ENCODE measurements at regions not wholly inside any gene's neighbourhood (a gene's known extent, or its start where the extent isn't known, plus 50 kb on each side); places are given as distances from the start of the nearest gene placed in this dataset.
"Not testable (repeated sequence)": the region's sequence is repeated elsewhere in the genome, so short reads cannot be mapped to it uniquely, and the experiment has no call there.

DNA sequence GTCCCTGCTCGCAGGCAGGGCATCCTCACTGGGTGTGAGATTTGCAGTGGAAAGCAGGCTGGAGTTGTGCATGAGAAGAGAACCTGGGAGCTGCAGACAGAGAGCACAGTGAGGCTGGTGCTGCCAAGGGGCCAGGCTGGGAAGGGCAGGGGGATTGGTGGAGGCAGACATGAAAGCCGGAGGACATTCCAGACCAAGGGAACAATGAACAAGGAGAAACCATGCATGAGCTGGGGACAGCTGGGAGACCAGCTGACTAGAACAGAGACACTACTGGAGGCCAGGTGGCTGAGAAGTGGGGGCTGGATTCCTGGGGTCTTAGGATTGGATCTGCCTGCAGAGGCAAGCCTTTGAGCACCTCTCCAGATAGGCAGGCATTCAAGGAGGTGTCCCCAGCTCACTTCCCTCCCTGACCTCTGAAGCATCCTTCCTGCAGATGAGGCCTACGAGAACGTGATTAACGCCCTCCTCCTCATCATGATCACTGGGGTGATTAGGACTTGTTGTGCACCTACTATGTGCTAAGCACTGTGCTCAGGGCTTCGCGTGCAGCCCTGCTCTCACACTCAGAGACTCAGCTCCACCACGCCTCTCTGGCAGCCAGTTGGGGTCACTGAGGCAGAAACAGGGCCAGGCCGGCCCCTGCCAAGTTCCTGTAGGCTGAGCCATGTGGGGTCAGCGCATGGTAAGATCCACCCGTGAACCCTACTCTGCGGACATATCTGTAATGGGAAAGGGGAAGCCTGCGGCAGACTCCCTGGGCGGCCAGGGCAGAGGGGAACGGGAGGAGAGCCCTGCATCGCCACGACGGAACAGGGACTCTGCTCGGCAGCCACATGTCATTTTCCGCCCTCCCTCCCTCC lies 74.8 kb upstream of the SLC66A3 start:
- H3K4me3 ChIP-seq: no peak overlapping the region
- DNase-seq: no peak
- no peaks in the 10 kb centered on the region for H3K9me3 ChIP-seq
- H3K27ac ChIP-seq: no peak overlapping the region
- no peaks in the 10 kb centered on the region for H3K36me3 ChIP-seq
- 83 to 91% methylated on average over 14 to 15 of the region's 20 CpGs for WGBS, 2 donors
- no peaks in the 10 kb centered on the region for H3K4me1 ChIP-seq
- intact Hi-C loops (cut with DNase I): no loop called here
- H3K27me3 ChIP-seq: peaks cover 0 to 9% (median 0%) of the 10 kb centered on the region in 4 donors
- TF ChIP-seq CTCF (IDR thresholded peaks at IDR 0.05) (no peak), POLR2A (IDR thresholded peaks at IDR 0.05) (no peak)

GRCh38 chr2:11082880-11083279 lies 72.4 kb upstream of the SLC66A3 start:
- Histone ChIP-seq H3K4me1 (peaks cover 0 to 3% (median 0%) of the 10 kb centered on the region in 3 donors), H3K36me3 (no peaks in the 10 kb centered on the region), H3K27ac (no peak overlapping the region), H3K27me3 (peaks cover 0 to 5% (median 0%) of the 10 kb centered on the region in 4 donors), H3K9me3 (no peaks in the 10 kb centered on the region), H3K4me3 (no peak overlapping the region)
- DNase-seq: no peak
- no peak for TF ChIP-seq CTCF (IDR thresholded peaks at IDR 0.05)
- TF ChIP-seq POLR2A (IDR thresholded peaks at IDR 0.05): no peak
- WGBS, 2 donors: 74 to 83% methylated on average over 6 of the region's 6 CpGs
- intact Hi-C loops (cut with DNase I): no loop called here

DNA sequence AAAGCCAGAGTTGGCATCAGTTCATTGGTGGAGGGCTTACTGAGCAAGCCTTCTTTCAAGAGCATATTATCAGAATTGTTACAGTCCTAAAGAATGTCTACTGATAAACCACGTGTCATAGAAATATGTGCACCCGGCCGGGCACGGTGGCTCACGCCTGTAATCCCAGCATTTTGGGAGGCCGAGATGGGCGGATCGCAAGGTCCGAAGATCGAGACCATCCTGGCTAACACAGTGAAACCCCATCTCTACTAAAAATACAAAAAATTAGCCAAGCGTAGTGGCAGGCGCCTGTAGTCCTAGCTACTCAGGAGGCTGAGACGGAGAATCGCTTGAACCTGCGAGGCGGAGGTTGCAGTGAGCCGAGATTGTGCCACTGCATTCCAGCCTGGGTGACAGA lies 66.4 kb upstream of the SLC66A3 start:
- H3K27me3 ChIP-seq; H3K4me3 ChIP-seq; H3K27ac ChIP-seq; intact Hi-C loops (cut with DNase I); H3K9me3 ChIP-seq; H3K36me3 ChIP-seq; DNase-seq; H3K4me1 ChIP-seq: not testable (repeated sequence)
- WGBS, 2 donors: 91 to 92% methylated on average over 16 to 17 of the region's 17 CpGs

DNA sequence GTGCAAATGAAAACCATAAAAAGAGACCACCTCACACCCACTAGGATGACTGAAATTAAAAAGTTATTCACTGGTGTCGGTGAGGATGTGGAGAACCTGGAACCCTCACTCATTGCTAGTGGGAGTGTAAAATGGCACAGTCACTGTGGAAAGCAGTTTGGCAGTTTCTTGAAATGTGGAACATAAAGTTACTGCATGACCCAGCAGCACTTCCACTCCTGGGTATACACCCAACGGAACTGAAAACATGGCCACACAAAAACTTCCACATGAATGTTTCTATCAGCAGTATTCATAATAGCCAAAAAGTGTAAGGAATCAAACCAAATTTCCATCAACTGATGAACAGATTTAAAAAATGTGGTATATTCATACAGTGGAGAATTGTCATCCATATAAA lies 65.1 kb upstream of the SLC66A3 start:
- Histone ChIP-seq H3K27ac (no peak overlapping the region), H3K27me3 (no peaks in the 10 kb centered on the region), H3K9me3 (no peaks in the 10 kb centered on the region), H3K4me1 (peaks cover 0 to 3% (median 0%) of the 10 kb centered on the region in 3 donors), H3K4me3 (no peak overlapping the region), H3K36me3 (no peaks in the 10 kb centered on the region)
- TF ChIP-seq CTCF (IDR thresholded peaks at IDR 0.05): no peak
- TF ChIP-seq POLR2A (IDR thresholded peaks at IDR 0.05): no peak
- 73 to 81% methylated on average over 2 of the region's 2 CpGs for WGBS, 2 donors
- no peak for DNase-seq
- intact Hi-C loops (cut with DNase I): no loop called here

DNA sequence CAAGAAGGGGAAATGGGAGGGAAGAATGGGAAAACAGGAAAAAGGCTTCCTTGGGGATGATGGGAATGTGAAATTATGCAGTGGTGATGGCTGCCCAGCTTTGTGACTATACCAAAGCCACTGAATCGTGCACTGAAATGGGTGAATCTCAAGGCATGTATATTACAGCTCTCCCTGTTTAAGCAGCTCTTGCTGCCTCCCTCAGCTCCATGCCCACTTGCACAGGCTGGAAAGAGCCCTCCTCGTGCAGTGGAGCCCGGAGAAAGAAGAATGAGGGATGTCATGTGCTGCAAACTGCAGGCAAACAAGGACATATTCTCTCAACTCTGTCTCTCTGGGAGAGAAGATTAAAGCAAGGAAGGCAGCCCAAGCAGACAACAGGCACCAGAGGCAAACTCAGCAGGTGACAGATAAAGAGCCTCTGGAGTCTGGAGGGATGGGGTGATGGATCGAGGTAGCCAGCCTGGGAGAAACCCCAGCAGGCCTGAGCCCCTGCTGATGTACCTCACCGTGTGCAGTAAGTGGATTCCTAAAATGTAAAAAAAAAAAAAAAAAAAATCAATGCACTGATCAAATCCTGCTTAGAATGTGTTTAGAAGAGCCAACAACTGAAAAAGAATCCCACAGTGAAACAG lies 62.4 kb upstream of the SLC66A3 start:
- 52 to 67% methylated on average over 5 of the region's 5 CpGs for WGBS, 2 donors
- intact Hi-C loops (cut with DNase I): no loop called here
- H3K27ac ChIP-seq: no peak overlapping the region
- no peak for DNase-seq
- TF ChIP-seq POLR2A (IDR thresholded peaks at IDR 0.05) (no peak), CTCF (IDR thresholded peaks at IDR 0.05) (no peak)
- H3K4me3 ChIP-seq: no peak overlapping the region
- H3K9me3 ChIP-seq: no peaks in the 10 kb centered on the region
- peaks cover 0 to 10% (median 0%) of the 10 kb centered on the region in 4 donors for H3K27me3 ChIP-seq
- H3K4me1 ChIP-seq: no peaks in the 10 kb centered on the region
- no peaks in the 10 kb centered on the region for H3K36me3 ChIP-seq
